PC-9 (cell line): ENCODE measurements at regions not wholly inside any gene's neighbourhood (a gene's known extent, or its start where the extent isn't known, plus 50 kb on each side); places are given as distances from the start of the nearest gene placed in this dataset.

Source experiments
- BruUV-seq: library from RNA; stranded (reverse); fragments of 400-500 nt; replicated peaks from 2 replicates; lab custom pipeline; 2021; lab: Mats Ljungman, UMichigan
- CTCF ChIA-PET: fragments of 300-600 bp; sonication (Branson Sonifier 250); formaldehyde crosslinking; loops from one replicate; lab custom pipeline; 2022; ENCODE audit warnings: antibody characterized with exemption; lab: Charles Lee
- POLR2A ChIA-PET: fragments of 300-600 bp; sonication (Branson Sonifier 250); formaldehyde crosslinking; loops from one replicate; lab custom pipeline; 2022; ENCODE audit warnings: antibody characterized with exemption; ENCODE audit not compliant: unreplicated experiment; lab: Charles Lee
- DNase-seq, 2 experiments: peaks; one replicate each; pipeline versions ENCODE4 v3.0.0 to v3.0.0-alpha.2; 2015 to 2022; ENCODE audit warnings: mixed read lengths in 1 of 2
- H2AFZ ChIP-seq: fragments of 200-600 bp; sonication (generic); 2 replicates; pipeline ENCODE4 v1.8.1; 2017; ENCODE audit warnings: antibody characterized with exemption
- H3F3A ChIP-seq: fragments of 200-600 bp; sonication (generic); 2 replicates; pipeline ENCODE4 v1.8.1; 2017; ENCODE audit warnings: antibody characterized with exemption, mild to moderate bottlenecking, low read depth; ENCODE audit not compliant: insufficient read depth
- H3K27ac ChIP-seq: fragments of 200-600 bp; sonication (generic); 2 replicates; pipeline ENCODE4 v1.6.1; 2016; ENCODE audit warnings: mixed run types
- H3K27me3 ChIP-seq: fragments of 200-600 bp; sonication (generic); 2 replicates; pipeline ENCODE4 v1.6.1; 2016; ENCODE audit warnings: low read depth, mixed run types; ENCODE audit not compliant: insufficient read depth
- H3K36me3 ChIP-seq: fragments of 200-600 bp; sonication (generic); 2 replicates; pipeline ENCODE4 v1.6.1; 2016; ENCODE audit warnings: low read depth, mixed run types
- H3K4me1 ChIP-seq: fragments of 200-600 bp; sonication (generic); replicated peaks from 2 replicates; pipeline ENCODE4 v1.6.1; 2016; ENCODE audit warnings: mixed run types; ENCODE audit not compliant: insufficient read depth
- H3K4me2 ChIP-seq: fragments of 200-600 bp; sonication (generic); 2 replicates; pipeline ENCODE4 v1.6.1; 2017; ENCODE audit warnings: mixed run types
- H3K4me3 ChIP-seq: fragments of 200-600 bp; sonication (generic); 2 replicates; pipeline ENCODE4 v1.6.1; 2016; ENCODE audit warnings: mixed run types
- H3K79me2 ChIP-seq: fragments of 200-600 bp; sonication (generic); 2 replicates; pipeline ENCODE4 v1.6.1; 2017; ENCODE audit warnings: low read depth, mixed run types
- H3K9me2 ChIP-seq: fragments of 200-600 bp; sonication (generic); 2 replicates; pipeline ENCODE4 v1.8.1; 2017; ENCODE audit warnings: mild to moderate bottlenecking; ENCODE audit not compliant: insufficient read depth
- H3K9me3 ChIP-seq: fragments of 200-600 bp; sonication (generic); 2 replicates; pipeline ENCODE4 v1.8.1; 2016; ENCODE audit warnings: low read depth; ENCODE audit not compliant: insufficient read depth
- H4K20me1 ChIP-seq: fragments of 200-600 bp; sonication (generic); 2 replicates; pipeline ENCODE4 v1.8.1; 2017; ENCODE audit not compliant: insufficient read depth
- CTCF ChIP-seq: fragments of 200-600 bp; sonication (generic); conservative IDR thresholded peaks from 2 replicates; pipeline ENCODE4 v1.6.1; 2017; ENCODE audit warnings: mixed run types, antibody characterized with exemption, mild to moderate bottlenecking, moderate library complexity
- EZH2 ChIP-seq: fragments of 200-600 bp; sonication (generic); IDR thresholded peaks from 2 replicates; pipeline ENCODE4 v1.8.0; 2017; ENCODE audit warnings: antibody characterized with exemption, low read depth
- intact Hi-C: fragments of 100-400 bp; cut with micrococcal nuclease; formaldehyde crosslinking; loops from one replicate; pipeline ENCODE4 v1.10.0; 2022; ENCODE audit not compliant: unreplicated experiment

- DNase-seq = no peak
- Histone ChIP-seq H3K27me3 (no peaks in the 10 kb centered on the region), H3K9me3 (peaks cover 17% of the 10 kb centered on the region), H3K9me2 (no peaks in the 10 kb centered on the region), H3F3A (no peaks in the 10 kb centered on the region; the same call in 1 of the 2 replicates), H2AFZ (no peak overlapping the region), H3K4me1 (peaks cover 7% of the 10 kb centered on the region; the same call in 1 of the 2 replicates), H3K27ac (no peak overlapping the region), H3K79me2 (no peaks in the 10 kb centered on the region), H3K4me2 (no peak overlapping the region), H4K20me1 (no peaks in the 10 kb centered on the region), H3K36me3 (no peaks in the 10 kb centered on the region; the same call in 1 of the 2 replicates), H3K4me3 (no peak overlapping the region)
- ChIA-PET POLR2A (no interaction called here), CTCF (no interaction called here)
- intact Hi-C loops = no loop called here
- BruUV-seq = no TSS peak
- TF ChIP-seq CTCF = no peak
- TF ChIP-seq EZH2 = no peak
Observed at GRCh38 chr5:73381590-73382400, 66.8 kb downstream of the FOXD1 start.

- ChIA-PET POLR2A (no interaction called here), CTCF (no interaction called here)
- Histone ChIP-seq H3K4me2 (no peak overlapping the region), H3K36me3 (no peaks in the 10 kb centered on the region; the same call in 1 of the 2 replicates), H3K4me3 (no peak overlapping the region), H3K4me1 (peaks cover 8% of the 10 kb centered on the region; the same call in 1 of the 2 replicates), H3K9me2 (no peaks in the 10 kb centered on the region), H3K27ac (no peak overlapping the region), H4K20me1 (no peaks in the 10 kb centered on the region), H3K27me3 (no peaks in the 10 kb centered on the region), H3K79me2 (no peaks in the 10 kb centered on the region), H3F3A (no peaks in the 10 kb centered on the region; the same call in 1 of the 2 replicates), H2AFZ (no peak overlapping the region), H3K9me3 (peaks cover 13% of the 10 kb centered on the region)
- BruUV-seq = no TSS peak
- intact Hi-C loops = no loop called here
- no peak for TF ChIP-seq CTCF
- TF ChIP-seq EZH2 = no peak
- no peak for DNase-seq
Observed at GRCh38 chr5:73380710-73381589, 67.6 kb downstream of the FOXD1 start.

DNA sequence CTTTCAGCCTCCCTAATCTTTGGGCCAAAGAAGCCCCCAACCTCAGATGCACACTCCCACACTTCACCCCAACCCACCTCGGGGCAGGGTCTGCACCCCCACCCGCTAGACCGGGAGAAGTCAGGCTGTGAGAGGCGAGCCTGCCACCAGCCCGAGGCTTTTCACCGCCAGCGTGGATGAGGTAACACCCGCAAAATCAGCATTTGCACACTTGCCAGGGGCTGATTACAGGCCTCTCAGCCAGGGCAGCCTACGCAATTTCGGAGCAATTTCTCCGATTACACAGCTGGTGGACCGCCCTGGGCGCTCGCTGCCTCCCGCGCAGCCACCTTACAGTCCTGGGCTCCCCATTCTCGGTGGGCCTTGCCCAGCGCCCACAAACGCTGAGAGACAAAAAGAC, 68.5 kb downstream of the FOXD1 start:
- TF ChIP-seq EZH2 = no peak
- TF ChIP-seq CTCF = no peak
- Histone ChIP-seq H3K4me1 (peaks cover 8% of the 10 kb centered on the region; the same call in 1 of the 2 replicates), H3K27me3 (no peaks in the 10 kb centered on the region), H3K9me3 (peaks cover 8% of the 10 kb centered on the region), H3K79me2 (no peaks in the 10 kb centered on the region), H3K4me2 (no peak overlapping the region), H3K36me3 (no peaks in the 10 kb centered on the region), H3F3A (no peaks in the 10 kb centered on the region; the same call in 1 of the 2 replicates), H3K4me3 (no peak overlapping the region), H3K9me2 (no peaks in the 10 kb centered on the region), H4K20me1 (no peaks in the 10 kb centered on the region), H3K27ac (no peak overlapping the region), H2AFZ (no peak overlapping the region)
- no peak for DNase-seq
- ChIA-PET CTCF (no interaction called here), POLR2A (no interaction called here)
- no TSS peak for BruUV-seq
- intact Hi-C loops = no loop called here
